Hepatocyte (in vitro differentiated cells): ENCODE measurements at regions not wholly inside any gene's neighbourhood (a gene's known extent, or its start where the extent isn't known, plus 50 kb on each side); places are given as distances from the start of the nearest gene placed in this dataset.

Experiments used
- DNase-seq: peaks from one replicate; pipeline ENCODE4 v3.0.0-alpha.2; 2016; ENCODE audit warnings: low spot score
- H2AFZ ChIP-seq: fragments of 200-600 bp; sonication (generic); 2 replicates; pipeline ENCODE4 v1.6.0; 2016; ENCODE audit warnings: antibody characterized with exemption, mild to moderate bottlenecking
- H3K27ac ChIP-seq: fragments of 200-600 bp; sonication (generic); 2 replicates; pipeline ENCODE4 v1.5.1; 2016; ENCODE audit warnings: mild to moderate bottlenecking
- H3K27me3 ChIP-seq: fragments of 200-600 bp; sonication (generic); 2 replicates; pipeline ENCODE4 v1.6.1; 2016
- H3K36me3 ChIP-seq: fragments of 200-600 bp; sonication (generic); replicated peaks from 2 replicates; pipeline ENCODE4 v1.5.1; 2016; ENCODE audit warnings: low read depth; ENCODE audit not compliant: insufficient read depth
- H3K4me1 ChIP-seq: fragments of 200-600 bp; sonication (generic); 2 replicates; pipeline ENCODE4 v1.5.1; 2016; ENCODE audit warnings: mild to moderate bottlenecking, moderate library complexity; ENCODE audit not compliant: insufficient read depth
- H3K4me2 ChIP-seq: fragments of 200-600 bp; sonication (generic); 2 replicates; pipeline ENCODE4 v1.6.0; 2016
- H3K4me3 ChIP-seq: fragments of 200-600 bp; sonication (generic); 2 replicates; pipeline ENCODE4 v1.5.1; 2016; ENCODE audit warnings: mild to moderate bottlenecking
- H3K79me2 ChIP-seq: fragments of 200-600 bp; sonication (generic); 2 replicates; pipeline ENCODE4 v1.6.0; 2017; ENCODE audit warnings: mild to moderate bottlenecking
- H3K9me2 ChIP-seq: fragments of 200-600 bp; sonication (generic); replicated peaks from 2 replicates; pipeline ENCODE4 v1.6.0; 2017; ENCODE audit warnings: mild to moderate bottlenecking; ENCODE audit not compliant: insufficient read depth
- H3K9me3 ChIP-seq: fragments of 200-600 bp; sonication (generic); 2 replicates; pipeline ENCODE4 v1.5.1; 2016; ENCODE audit warnings: low read depth, mild to moderate bottlenecking
- H4K20me1 ChIP-seq: fragments of 200-600 bp; sonication (generic); 2 replicates; pipeline ENCODE4 v1.6.0; 2016; ENCODE audit warnings: mild to moderate bottlenecking; ENCODE audit not compliant: insufficient read depth, poor library complexity, severe bottlenecking
- EZH2 ChIP-seq: fragments of 200-600 bp; sonication (generic); IDR thresholded peaks from 2 replicates; pipeline ENCODE4 v1.6.1; 2016; ENCODE audit warnings: antibody characterized with exemption, mild to moderate bottlenecking, borderline replicate concordance
- EZH2phosphoT487 ChIP-seq: fragments of 200-600 bp; sonication (generic); IDR thresholded peaks from one replicate; pipeline ENCODE4 v1.6.1; 2018; ENCODE audit warnings: antibody characterized with exemption, mild to moderate bottlenecking, low read depth, moderate library complexity; ENCODE audit not compliant: unreplicated experiment, severe bottlenecking
- WGBS: methylation state at CpG from one replicate; pipeline ENCODE4 v1.1.6; 2016; ENCODE audit warnings: low lambda C conversion rate; ENCODE audit errors: missing lambda C conversion rate; 5-methylcytosine and 5-hydroxymethylcytosine counted together
- TF ChIP-seq, protein P1 (sequence below): fragments of 200-600 bp; sonication (generic); IDR thresholded peaks from 2 replicates; pipeline ENCODE4 v1.5.1; 2016; ENCODE audit warnings: antibody characterized with exemption, mild to moderate bottlenecking; ENCODE audit not compliant: poor library complexity

DNA sequence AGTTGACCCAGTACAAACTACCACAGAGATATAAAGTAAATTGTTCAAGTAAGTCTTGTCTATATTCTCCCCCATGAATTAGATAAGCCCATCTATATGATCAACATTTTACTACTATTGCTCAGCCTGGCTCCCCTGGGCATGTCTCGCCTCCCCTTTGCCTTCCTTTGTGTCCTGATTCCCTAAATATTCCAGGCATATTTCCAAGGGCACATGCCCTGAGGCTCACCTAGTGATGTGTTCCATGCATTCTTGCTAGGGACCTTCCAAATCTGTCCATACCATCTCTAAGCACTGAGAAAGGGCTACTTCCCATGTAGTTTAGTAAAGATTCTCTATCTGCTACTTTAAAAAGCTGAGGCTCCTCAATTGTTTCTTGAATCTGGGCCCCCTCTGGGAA is 163.1 kb upstream of the ADRA1D start:
- no peaks in the 10 kb centered on the region for H3K9me3 ChIP-seq
- DNase-seq = no peak

DNA sequence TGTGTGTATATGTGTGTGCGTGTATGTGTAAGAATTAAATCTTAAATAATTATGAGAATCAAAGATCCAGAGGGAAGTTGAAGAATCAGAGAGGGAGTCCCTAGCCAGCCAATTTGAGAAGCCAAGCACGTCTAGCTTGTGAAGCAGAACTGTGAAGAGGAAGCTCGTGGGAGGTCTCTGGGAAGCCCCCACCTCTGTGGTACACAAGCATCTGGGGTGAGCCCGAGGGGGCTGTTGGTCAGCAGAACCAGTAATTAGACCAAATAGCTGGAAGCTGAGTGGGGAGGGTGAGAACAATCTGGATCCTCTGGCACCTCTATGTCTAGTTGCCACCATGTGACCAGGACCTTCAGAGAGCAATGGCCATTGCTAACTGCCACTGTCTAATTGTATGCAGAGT is 162.7 kb upstream of the ADRA1D start:
- H3K36me3 ChIP-seq = no peaks in the 10 kb centered on the region
- H3K4me1 ChIP-seq = no peaks in the 10 kb centered on the region
- WGBS = 77% methylated on average over 4 of the region's 4 CpGs
- H3K4me2 ChIP-seq = no peak overlapping the region
- H3K27me3 ChIP-seq = no peaks in the 10 kb centered on the region
- no peak for DNase-seq
- no peak overlapping the region for H2AFZ ChIP-seq
- H3K27ac ChIP-seq = no peak overlapping the region
- H4K20me1 ChIP-seq = no peaks in the 10 kb centered on the region
- H3K9me2 ChIP-seq = no peaks in the 10 kb centered on the region
- H3K4me3 ChIP-seq = no peak overlapping the region
- H3K79me2 ChIP-seq = no peaks in the 10 kb centered on the region
- no peak for TF ChIP-seq EZH2
- TF ChIP-seq, protein P1, sequence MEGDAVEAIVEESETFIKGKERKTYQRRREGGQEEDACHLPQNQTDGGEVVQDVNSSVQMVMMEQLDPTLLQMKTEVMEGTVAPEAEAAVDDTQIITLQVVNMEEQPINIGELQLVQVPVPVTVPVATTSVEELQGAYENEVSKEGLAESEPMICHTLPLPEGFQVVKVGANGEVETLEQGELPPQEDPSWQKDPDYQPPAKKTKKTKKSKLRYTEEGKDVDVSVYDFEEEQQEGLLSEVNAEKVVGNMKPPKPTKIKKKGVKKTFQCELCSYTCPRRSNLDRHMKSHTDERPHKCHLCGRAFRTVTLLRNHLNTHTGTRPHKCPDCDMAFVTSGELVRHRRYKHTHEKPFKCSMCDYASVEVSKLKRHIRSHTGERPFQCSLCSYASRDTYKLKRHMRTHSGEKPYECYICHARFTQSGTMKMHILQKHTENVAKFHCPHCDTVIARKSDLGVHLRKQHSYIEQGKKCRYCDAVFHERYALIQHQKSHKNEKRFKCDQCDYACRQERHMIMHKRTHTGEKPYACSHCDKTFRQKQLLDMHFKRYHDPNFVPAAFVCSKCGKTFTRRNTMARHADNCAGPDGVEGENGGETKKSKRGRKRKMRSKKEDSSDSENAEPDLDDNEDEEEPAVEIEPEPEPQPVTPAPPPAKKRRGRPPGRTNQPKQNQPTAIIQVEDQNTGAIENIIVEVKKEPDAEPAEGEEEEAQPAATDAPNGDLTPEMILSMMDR = no peak
- TF ChIP-seq EZH2phosphoT487 = no peak
- H3K9me3 ChIP-seq = no peaks in the 10 kb centered on the region

More for the DNA sequence above, 163.1 kb upstream of the ADRA1D start:
- H3K4me3 ChIP-seq = no peak overlapping the region
- TF ChIP-seq, protein P1 = no peak
- TF ChIP-seq EZH2 = no peak
- TF ChIP-seq EZH2phosphoT487 = no peak
- H3K27me3 ChIP-seq = no peaks in the 10 kb centered on the region
- no peak overlapping the region for H3K27ac ChIP-seq
- H3K4me2 ChIP-seq = no peak overlapping the region
- no peaks in the 10 kb centered on the region for H3K79me2 ChIP-seq
- no peaks in the 10 kb centered on the region for H3K9me2 ChIP-seq
- WGBS = 100% methylated on average over 1 of the region's 1 CpG
- no peak overlapping the region for H2AFZ ChIP-seq
- no peaks in the 10 kb centered on the region for H3K36me3 ChIP-seq
- H3K4me1 ChIP-seq = no peaks in the 10 kb centered on the region
- no peaks in the 10 kb centered on the region for H4K20me1 ChIP-seq

DNA sequence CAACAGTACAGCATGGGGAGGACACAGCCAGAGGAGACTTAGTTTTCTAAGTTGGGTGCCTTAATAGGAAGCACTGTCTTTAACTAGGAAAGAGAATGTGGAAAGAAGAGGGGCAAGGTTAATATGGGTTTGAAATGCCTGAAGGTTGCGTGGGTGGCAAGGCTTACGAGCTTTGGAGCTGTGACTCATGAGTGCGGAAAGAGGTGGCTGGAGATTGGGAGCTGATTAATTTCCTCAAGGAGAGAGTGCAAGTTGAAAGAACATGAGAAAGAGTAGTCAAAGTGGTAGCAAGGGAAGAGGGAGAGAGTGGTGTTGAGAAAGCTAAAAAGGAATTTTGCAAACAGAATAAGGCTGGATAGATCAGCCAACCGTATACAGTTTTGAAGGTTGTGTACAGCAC is 157.5 kb upstream of the ADRA1D start:
- H3K4me3 ChIP-seq = no peak overlapping the region
- no peaks in the 10 kb centered on the region for H3K4me1 ChIP-seq
- H2AFZ ChIP-seq = no peak overlapping the region
- peak; percentile 37 for DNase-seq
- no peak overlapping the region for H3K27ac ChIP-seq
- no peaks in the 10 kb centered on the region for H3K79me2 ChIP-seq
- H3K9me2 ChIP-seq = no peaks in the 10 kb centered on the region
- H3K4me2 ChIP-seq = no peak overlapping the region
- 38% methylated on average over 4 of the region's 4 CpGs for WGBS
- peaks cover 3% of the 10 kb centered on the region for H3K27me3 ChIP-seq
- TF ChIP-seq, protein P1 = no peak
- TF ChIP-seq EZH2phosphoT487 (no peak), EZH2 (no peak)
- no peaks in the 10 kb centered on the region for H4K20me1 ChIP-seq
- H3K36me3 ChIP-seq = no peaks in the 10 kb centered on the region
- H3K9me3 ChIP-seq = no peaks in the 10 kb centered on the region

DNA sequence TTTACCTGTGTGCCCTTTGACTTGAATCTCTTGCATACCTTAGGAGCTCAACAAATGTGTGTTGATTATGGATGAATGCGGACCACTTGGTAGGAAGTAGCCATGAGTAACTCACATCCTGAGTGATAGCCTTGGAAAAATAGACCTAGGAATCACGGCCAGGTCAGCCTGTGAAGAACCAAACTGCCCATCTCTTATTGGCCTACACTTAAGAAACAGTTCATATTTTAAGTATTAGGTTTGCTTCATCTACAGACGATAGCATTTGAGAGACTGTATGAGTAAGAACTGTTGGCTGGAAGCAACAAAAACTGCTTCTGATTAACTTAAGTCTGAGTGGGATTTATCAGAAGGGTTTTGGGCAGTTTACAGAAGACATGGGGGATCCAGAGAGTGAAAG is 152.5 kb upstream of the ADRA1D start:
- peaks cover 7% of the 10 kb centered on the region for H3K27me3 ChIP-seq
- no peak for DNase-seq
- H3K4me2 ChIP-seq = no peak overlapping the region
- WGBS = 84% methylated on average over 3 of the region's 3 CpGs
- H3K79me2 ChIP-seq = no peaks in the 10 kb centered on the region
- H3K36me3 ChIP-seq = no peaks in the 10 kb centered on the region
- no peaks in the 10 kb centered on the region for H3K9me2 ChIP-seq
- TF ChIP-seq EZH2 = no peak
- no peak for TF ChIP-seq EZH2phosphoT487
- TF ChIP-seq, protein P1 = no peak
- no peaks in the 10 kb centered on the region for H3K9me3 ChIP-seq
- no peaks in the 10 kb centered on the region for H4K20me1 ChIP-seq
- no peak overlapping the region for H3K27ac ChIP-seq
- no peaks in the 10 kb centered on the region for H3K4me1 ChIP-seq
- H3K4me3 ChIP-seq = no peak overlapping the region
- H2AFZ ChIP-seq = no peak overlapping the region
